ENCODE measurements at regions not wholly inside any gene's neighbourhood (a gene's known extent, or its start where the extent isn't known, plus 50 kb on each side); places are given as distances from the start of the nearest gene placed in this dataset.

- TF ChIP-seq CTCF (IDR thresholded peaks at IDR 0.05) (no peak), POLR2A (IDR thresholded peaks at IDR 0.05) (no peak)
These were observed 361.6 kb downstream of the GRIA2 start for GRCh38 chr4:157582141-157582540.

Measured in prostate gland (tissue), 2 donors.